ENCODE measurements at regions not wholly inside any gene's neighbourhood (a gene's known extent, or its start where the extent isn't known, plus 50 kb on each side); places are given as distances from the start of the nearest gene placed in this dataset.

DNA sequence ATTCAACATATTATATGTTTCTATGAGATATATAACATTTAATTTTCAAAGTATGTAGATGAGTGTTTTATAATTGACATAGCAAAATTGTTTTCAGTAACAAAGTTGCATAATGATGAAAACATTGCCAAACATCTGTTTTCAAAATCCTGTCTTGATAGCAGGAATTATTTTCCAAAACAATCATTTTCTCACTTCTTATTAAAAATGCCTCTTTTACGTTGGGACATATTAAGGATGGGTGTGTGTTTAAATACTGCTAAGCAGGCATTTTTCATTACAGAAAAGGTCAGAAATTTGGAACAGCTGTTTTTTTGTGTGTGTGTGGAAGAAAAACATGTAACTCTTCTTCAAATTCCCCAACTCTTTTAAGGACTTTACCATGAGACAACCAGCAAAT lies 452.0 kb downstream of the SPRY1 start:
- H3K36me3 ChIP-seq: no peaks in the 10 kb centered on the region
- no peak overlapping the region for H3K4me3 ChIP-seq
- TF ChIP-seq, protein P1, sequence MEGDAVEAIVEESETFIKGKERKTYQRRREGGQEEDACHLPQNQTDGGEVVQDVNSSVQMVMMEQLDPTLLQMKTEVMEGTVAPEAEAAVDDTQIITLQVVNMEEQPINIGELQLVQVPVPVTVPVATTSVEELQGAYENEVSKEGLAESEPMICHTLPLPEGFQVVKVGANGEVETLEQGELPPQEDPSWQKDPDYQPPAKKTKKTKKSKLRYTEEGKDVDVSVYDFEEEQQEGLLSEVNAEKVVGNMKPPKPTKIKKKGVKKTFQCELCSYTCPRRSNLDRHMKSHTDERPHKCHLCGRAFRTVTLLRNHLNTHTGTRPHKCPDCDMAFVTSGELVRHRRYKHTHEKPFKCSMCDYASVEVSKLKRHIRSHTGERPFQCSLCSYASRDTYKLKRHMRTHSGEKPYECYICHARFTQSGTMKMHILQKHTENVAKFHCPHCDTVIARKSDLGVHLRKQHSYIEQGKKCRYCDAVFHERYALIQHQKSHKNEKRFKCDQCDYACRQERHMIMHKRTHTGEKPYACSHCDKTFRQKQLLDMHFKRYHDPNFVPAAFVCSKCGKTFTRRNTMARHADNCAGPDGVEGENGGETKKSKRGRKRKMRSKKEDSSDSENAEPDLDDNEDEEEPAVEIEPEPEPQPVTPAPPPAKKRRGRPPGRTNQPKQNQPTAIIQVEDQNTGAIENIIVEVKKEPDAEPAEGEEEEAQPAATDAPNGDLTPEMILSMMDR (IDR thresholded peaks at IDR 0.05): no peak
- no peak for TF ChIP-seq POLR2A (IDR thresholded peaks at IDR 0.05)
- ATAC-seq (no peak), DNase-seq (no peak)
- H3K27me3 ChIP-seq: no peaks in the 10 kb centered on the region
- H3K9me3 ChIP-seq: no peaks in the 10 kb centered on the region
- intact Hi-C loops (cut with DNase I): no loop called here
- 33% methylated on average over 1 of the region's 1 CpG for WGBS (ENCODE audit: insufficient coverage, low coverage, low lambda C conversion rate, missing lambda C conversion rate)
- no peak overlapping the region for H3K27ac ChIP-seq
- H3K4me1 ChIP-seq: no peaks in the 10 kb centered on the region

DNA sequence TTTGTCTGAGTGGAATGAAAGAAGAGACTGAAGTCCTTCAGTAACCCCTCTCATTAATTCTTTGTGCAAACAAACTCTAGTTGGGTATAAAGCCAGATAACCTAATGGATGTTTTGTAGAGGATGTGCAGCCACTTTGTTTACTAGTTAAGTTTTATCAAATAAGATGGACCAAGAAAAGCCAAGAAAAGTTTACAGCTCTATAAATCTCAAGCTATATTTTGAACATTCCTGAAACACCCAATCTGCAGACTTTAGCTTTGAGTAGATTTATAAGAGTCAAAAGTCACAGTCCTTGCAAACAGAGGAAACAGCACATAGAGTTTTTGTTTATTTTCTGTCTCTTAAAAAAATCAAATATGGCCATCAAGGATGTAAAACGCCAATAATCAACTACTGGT lies 452.9 kb downstream of the SPRY1 start:
- no peaks in the 10 kb centered on the region for H3K9me3 ChIP-seq
- intact Hi-C loops (cut with DNase I): no loop called here
- no peak for TF ChIP-seq POLR2A (IDR thresholded peaks at IDR 0.05)
- TF ChIP-seq, protein P1 (IDR thresholded peaks at IDR 0.05): no peak
- WGBS (ENCODE audit: insufficient coverage, low coverage, low lambda C conversion rate, missing lambda C conversion rate): 59% methylated on average over 1 of the region's 1 CpG
- H3K4me1 ChIP-seq: no peaks in the 10 kb centered on the region
- no peak for DNase-seq
- H3K27me3 ChIP-seq: no peaks in the 10 kb centered on the region
- H3K36me3 ChIP-seq: no peaks in the 10 kb centered on the region
- no peak overlapping the region for H3K4me3 ChIP-seq
- H3K27ac ChIP-seq: no peak overlapping the region
- no peak for ATAC-seq

DNA sequence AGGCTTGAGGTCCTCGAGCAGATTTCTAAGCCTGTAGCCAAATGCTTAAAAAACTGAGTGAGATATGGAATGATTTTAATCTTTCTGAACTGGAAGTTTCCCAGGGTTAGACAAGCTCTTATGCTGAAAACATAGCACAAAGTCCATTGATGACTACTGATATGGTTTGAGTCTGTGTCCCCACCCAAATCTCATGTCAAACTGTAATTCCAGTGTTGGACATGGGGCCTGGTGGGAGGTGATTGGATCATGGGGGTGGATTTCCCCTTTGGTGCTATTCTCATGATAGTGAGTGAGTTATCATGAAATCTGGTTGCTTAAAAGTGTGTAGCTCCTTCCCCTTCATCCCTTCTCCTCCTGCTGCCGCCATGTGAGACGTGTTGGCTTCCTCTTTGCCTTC lies 454.9 kb downstream of the SPRY1 start:
- intact Hi-C loops (cut with DNase I): no loop called here
- TF ChIP-seq, protein P1 (IDR thresholded peaks at IDR 0.05): no peak
- no peak for TF ChIP-seq POLR2A (IDR thresholded peaks at IDR 0.05)

DNA sequence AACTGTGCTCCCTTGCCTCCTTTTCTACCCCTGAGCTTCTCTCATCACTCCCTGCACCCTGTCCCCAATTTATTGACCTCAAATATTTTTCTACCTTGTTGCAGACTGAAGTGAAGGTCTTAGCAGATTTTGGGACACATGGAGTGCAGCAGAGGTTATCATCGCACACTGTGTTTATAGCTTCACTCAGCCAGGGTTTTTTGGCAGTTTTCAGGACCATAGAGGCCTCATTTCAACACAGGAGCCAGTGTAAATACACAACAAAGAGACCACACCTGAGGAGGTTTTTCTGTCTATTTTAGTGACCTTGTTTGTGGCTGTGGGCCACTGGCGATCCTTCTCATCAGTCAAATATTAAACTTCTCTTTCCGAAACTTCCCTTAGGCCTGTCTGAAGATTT lies 457.1 kb downstream of the SPRY1 start:
- DNase-seq (no peak), ATAC-seq (no peak)
- H3K9me3 ChIP-seq: no peaks in the 10 kb centered on the region
- H3K27ac ChIP-seq: no peak overlapping the region
- no peak overlapping the region for H3K4me3 ChIP-seq
- no peaks in the 10 kb centered on the region for H3K4me1 ChIP-seq
- H3K27me3 ChIP-seq: no peaks in the 10 kb centered on the region
- 43% methylated on average over 3 of the region's 3 CpGs for WGBS (ENCODE audit: insufficient coverage, low coverage, low lambda C conversion rate, missing lambda C conversion rate)
- no peaks in the 10 kb centered on the region for H3K36me3 ChIP-seq
- TF ChIP-seq, protein P1 (IDR thresholded peaks at IDR 0.05): no peak
- TF ChIP-seq POLR2A (IDR thresholded peaks at IDR 0.05): no peak
- intact Hi-C loops (cut with DNase I): no loop called here

More for the DNA sequence above, 454.9 kb downstream of the SPRY1 start:
- DNase-seq (no peak), ATAC-seq (no peak)
- Histone ChIP-seq H3K9me3 (no peaks in the 10 kb centered on the region), H3K4me1 (no peaks in the 10 kb centered on the region), H3K27me3 (no peaks in the 10 kb centered on the region), H3K4me3 (no peak overlapping the region), H3K27ac (no peak overlapping the region), H3K36me3 (no peaks in the 10 kb centered on the region)
- 75% methylated on average over 3 of the region's 3 CpGs for WGBS (ENCODE audit: insufficient coverage, low coverage, low lambda C conversion rate, missing lambda C conversion rate)
